GM18867 (cell line): ENCODE measurements at regions not wholly inside any gene's neighbourhood (a gene's known extent, or its start where the extent isn't known, plus 50 kb on each side); places are given as distances from the start of the nearest gene placed in this dataset.
"Not testable (repeated sequence)": the region's sequence is repeated elsewhere in the genome, so short reads cannot be mapped to it uniquely, and the experiment has no call there.

Experiments used
- ATAC-seq: cut with Tn5 transposase; IDR thresholded peaks from one replicate; pipeline ENCODE4 v1.9.1; 2021; ENCODE audit warnings: mild to moderate bottlenecking, moderate library complexity; ENCODE audit not compliant: unreplicated experiment

DNA sequence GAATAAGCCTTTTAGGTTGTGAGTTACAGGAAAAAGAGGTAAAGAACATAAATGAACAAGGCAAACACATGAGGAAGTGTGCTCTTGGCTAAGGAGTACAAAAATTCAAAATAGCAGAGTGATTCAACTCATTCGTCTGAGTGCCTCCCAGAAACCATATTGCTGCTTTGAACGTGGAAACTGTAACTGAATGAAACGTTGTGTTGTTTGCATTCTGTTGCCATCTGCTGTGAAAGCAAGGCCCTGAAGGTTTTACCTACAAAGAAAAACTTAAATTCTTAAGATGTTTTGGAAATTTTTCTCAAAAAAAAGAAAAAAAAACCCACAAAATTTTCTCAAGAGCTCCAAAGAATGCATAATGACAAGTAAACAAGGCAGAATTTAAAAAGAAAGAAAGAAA is 375.4 kb upstream of the HS3ST5 start:
- no peak for ATAC-seq

DNA sequence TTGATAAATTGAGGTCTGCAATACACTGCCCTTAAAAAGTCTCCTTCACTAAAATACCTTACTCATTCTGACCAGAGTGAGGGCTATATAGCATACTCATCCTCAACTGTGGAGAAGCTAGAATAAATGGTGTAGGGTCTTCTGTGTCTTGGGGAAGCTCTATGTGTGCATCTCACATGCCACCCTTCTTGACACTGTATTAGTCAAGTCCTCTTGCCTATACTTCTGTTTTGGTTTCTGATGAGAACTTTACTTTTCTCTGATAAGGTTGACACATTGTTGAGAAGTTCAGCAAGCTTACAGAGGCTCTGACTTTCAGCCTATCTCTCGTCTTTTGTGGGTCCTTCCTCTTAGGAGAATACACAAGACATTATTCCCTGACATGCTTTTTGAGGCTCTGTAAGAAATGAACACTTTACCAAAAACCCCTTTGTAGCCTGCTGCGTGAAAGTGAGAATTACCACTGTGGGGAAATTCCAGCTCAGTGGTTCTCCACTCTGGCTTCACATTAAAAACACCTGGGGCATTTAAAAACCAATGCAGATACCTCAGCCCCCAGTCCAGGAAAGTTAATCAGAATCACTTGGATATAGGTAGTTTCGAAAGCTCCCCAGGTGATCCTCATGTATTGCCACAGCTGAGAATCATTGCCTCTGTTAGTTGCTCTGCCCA is 372.1 kb upstream of the HS3ST5 start:
- ATAC-seq = peak; percentile 48

DNA sequence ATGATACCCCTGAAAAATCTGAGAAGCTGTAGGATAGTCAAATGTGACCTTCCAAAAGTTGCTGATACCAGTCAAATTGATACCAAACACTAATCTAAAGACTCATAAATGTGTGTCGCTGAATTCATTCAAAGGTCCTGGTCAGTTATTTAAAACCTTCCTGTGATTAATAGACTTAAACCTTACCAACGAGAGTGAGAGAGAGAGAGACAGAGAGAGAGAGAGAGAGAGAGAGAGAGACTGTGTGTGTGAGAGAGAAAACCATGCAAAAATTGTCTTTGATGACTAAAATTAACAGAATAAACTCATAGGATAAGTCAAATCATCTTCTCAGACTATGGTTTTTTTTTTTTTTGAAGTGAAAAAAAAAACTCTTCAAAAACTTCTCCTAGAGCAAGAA is 370.9 kb upstream of the HS3ST5 start:
- no peak for ATAC-seq

DNA sequence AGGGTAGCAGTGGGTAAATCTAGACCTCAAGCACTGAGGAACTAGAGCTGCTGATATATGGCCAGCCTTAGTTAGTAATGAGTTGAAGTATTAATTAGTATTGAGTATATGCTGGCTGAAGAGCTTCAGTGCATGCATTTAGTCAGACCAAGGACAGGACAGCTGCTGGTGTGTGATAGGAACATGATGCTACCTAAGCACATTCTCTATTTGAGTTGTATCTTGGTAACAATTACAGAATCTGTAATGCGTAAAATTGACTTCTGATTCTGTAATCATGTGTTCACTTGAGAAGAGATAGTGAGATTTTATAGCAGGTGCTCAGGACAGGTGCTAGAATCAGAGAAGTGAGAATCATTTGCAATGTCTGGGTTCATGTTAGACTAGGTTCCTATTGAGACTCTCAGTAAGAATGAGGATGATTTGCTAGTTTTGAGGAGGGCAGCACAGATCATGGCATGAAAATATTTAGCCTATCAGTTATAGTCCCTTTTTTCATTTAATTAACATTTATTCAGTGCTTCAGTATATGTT is 369.4 kb upstream of the HS3ST5 start:
- ATAC-seq = peak; percentile 38

DNA sequence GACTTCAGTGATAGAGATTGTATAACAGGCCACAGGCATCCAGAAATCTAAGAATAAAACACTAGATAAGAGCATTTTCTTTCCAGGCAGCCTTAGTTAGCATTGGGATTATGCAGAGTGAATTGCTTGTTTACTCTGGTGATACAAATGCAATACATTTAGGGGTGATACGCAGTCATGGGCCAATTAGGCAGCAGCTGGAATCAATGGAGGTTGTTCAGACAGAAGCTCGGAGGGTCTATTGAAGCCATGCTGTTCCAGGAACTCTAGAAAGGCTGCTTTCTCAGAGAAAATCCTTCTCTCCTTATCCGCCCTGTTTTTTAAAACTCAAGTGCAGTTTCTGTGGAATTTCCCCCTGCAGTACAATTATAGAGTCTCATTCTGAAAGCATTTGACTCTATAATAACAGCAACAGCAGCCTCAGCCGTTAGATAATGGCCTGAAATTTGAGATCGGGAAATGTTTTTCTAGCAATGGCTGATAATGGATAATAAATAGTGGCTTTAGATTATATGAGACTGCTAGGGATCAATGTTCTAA is 364.3 kb upstream of the HS3ST5 start:
- no peak for ATAC-seq

DNA sequence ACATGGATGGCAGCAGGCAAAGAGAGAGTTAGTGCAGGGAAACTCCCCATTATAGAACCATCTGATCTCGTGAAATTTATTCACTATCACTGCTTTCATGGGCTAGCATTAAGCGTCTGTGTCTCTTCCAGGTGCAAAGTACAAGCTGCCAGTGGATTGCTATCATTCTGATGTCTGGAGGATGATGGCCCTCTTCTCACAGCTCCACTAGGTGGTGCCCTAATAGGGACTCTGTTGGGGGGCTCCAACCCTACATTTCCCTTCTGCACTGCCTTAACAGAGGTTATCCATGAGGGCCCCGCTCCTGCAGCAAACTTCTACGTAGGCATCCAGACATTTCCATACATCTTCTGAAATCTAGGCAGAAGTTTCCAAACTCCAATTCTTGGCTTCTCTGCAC is 347.8 kb upstream of the HS3ST5 start:
- no peak for ATAC-seq

DNA sequence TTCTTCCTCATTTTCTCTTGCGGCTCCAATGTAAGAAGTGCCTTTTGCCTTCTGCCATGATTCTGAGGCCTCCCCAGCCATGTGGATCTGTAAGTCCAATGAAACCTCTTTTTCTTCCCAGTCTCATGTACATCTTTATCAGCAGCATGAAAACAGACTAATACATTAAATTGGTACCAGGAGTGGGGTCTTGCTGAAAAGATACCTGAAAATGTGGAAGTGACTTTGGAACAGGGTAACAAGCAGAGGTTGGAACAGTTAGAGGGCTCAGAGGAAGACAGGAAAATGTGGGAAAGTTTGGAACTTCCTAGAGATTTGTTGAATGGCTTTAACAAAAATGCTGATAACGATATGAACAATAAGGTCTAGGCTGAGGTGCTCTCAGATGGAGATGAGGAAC is 316.7 kb upstream of the HS3ST5 start:
- no peak for ATAC-seq

DNA sequence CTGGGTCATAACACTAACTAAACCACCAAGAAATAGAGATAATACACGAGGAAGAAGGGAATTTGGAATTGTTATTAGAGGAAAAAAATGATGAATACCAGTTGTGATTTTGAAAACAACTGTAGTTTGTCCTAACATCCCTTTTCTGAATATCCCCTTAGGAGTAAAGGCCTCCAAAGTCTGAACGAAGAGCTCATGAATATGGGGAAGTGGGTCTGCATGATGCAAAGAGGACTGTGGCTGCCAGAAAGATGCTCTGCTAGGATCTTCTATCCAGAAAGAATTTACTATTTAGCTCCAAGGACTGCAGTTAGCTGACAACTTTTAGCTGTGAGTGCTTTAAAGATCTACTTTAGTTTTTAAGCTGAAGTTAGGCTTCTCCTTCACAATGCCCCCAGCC is 308.8 kb upstream of the HS3ST5 start:
- ATAC-seq = no peak

DNA sequence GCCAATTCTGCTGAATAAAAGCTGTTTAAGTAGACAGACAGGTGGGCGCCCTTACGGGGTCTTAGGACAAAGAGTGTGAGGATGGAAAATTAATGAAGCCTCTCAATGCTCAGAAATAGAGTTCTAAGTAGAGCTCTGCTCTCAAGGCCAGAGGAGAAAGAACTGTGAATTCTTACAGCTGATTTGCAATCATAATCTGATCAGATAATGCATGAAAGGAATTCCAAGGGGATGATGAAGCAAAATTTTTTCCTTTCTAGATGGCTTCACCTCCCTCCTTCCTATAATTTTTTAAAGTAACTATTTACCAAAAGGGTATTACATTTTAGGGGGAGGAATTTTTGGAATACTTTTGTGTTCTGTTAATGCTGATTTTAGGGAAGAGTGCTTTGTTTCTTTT is 308.1 kb upstream of the HS3ST5 start:
- no peak for ATAC-seq

DNA sequence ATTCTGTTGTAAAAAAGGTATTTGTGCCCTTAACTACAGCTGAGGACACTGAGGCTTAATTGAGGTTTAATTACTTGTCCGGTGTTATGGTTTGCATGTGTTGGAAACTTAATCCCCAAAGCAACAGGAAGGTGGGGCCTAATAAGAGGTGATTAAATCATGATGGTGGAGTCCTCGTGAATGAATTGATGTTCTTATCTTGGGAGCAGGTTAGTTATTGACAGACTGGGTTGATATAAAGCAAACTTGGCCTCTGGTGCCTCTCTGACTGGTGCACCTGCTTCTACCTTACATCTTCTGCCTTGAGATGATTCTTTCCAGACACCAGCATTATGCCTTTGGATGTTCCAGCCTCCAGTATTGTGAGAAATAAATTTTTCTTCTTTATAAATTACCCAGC is 306.5 kb upstream of the HS3ST5 start:
- no peak for ATAC-seq

DNA sequence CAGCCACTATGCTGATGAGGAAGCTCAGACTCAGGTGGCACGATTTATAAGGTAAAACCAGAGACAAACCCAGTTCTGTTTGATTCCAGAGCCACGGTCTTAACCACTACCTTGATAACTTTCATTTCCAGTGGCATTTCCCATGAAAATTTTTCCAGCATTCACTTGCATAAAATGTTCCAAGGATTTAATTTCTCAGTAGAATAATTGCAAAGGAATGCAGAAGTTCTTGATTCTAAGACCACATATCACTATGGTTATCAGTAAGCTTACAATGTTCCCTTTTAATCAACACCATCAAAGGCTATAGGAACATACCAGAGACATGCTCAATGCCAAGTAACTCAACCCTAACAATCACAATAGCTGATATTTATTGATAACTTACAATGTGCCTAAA is 306.0 kb upstream of the HS3ST5 start:
- no peak for ATAC-seq

DNA sequence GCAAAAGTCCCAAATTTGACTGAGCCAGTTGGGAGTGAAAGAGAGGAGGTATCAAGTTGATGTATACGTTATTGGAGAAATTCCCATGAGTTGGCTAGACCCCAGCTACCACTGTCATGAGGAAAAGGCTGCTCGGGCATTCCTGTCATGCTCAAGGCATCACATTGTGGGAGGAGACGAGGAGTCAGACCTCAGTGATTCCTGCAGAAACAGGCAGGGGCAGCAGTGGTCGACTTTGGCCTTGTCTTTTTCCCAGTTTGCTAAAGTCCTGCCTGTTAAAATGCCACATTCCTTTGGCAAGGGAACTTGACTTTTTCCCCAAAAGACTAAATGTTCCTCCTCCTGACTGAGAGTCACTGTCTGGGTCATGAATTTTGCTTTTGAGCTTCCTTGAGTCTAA is 295.5 kb upstream of the HS3ST5 start:
- ATAC-seq = no peak

DNA sequence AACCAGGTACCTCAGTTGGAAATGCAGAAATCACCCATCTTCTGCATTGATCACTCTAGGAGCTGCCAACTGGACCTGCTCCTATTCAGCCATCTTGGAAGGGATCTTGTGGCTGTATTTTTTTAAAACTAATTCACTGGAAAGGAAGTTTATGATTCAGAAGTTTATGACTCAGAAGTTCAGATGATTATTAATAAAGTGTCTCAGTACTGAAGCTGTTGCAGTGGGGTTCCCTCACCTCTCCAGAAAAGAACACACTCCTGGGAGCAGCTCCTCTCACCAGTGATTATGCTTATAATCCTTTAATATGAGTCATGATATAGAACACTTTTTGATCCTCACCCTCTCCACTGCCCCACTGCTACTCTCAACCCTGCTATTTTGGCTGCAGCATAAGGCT is 291.2 kb upstream of the HS3ST5 start:
- no peak for ATAC-seq

DNA sequence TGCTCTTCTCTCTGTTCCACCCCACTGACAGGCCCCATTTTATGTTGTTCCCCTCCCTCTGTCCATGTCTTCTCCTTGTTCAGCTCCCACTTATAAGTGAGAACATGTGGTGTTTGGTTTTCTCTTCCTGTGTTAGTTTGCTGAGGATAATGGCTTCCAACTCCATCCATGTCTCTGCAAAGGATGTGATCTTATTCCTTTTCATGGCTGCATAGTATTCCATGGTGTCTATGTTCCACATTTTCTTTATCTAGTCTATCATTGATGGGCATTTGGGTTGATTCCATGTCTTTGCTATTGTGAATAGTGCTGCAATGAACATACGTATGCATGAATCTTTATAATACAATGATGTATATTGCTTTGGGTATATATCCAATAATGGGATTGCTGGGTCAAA is 283.4 kb upstream of the HS3ST5 start:
- not testable (repeated sequence) for ATAC-seq

DNA sequence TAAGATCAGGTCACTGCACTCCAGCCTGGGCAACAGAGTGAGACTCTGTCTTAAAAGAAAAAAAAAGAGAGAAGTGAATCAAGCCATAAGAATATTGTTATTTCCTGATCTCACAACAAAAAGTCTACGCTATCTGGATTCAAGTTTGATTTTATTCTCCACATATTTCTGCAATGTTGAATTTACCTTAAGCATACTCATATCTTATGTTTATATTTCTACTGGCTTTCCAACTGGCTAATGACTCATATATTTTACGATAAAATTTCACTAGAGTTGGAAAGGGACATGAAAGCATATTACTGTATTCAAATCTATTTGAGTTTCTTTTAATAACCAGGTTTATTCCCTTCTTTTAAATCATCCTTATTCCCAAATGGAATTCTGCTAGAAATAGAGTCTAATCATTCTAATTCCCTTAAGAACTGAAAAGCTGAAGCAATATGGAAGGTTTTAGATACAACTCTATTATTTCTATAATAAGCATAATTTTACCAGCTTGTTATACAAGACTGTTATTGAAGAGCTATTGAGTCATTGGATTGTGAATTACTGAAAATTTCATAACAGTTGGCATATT is 276.9 kb upstream of the HS3ST5 start:
- ATAC-seq = no peak

DNA sequence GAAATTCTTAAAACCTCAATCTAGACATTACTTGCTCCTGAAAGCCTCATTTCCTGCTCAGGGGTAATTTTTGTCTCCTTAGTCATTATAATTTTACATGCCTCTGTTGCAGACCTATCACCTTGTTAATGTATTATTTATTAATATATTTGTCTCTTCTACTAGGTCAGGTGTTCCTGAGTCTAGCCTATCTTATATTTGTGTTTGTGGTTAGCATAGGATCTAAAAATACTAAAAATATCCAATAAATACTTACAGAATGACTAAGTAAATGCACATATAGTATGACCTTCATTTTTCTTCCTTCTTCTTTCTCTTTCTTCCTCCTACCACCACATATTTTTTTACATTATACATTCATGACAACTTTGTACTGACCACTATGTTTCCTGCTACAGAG is 268.9 kb upstream of the HS3ST5 start:
- ATAC-seq = no peak

DNA sequence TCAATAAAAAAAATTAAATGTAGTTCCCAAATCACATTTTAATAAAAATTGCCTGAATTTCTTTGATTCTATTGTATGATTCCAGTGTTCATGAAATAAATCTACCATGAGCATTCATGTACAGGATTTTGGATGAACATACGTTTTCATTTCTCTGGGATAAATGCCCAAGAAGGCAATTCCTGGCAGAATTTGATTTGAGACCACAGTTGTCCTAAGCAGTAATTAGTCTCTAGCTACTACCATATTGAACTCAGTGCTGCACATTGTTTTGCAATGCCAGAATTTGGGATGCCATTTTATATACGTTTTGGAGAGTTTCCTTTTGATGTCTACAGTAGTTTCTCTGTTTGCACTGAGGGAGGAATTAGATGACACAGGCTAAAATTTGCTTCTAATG is 265.3 kb upstream of the HS3ST5 start:
- ATAC-seq = no peak

DNA sequence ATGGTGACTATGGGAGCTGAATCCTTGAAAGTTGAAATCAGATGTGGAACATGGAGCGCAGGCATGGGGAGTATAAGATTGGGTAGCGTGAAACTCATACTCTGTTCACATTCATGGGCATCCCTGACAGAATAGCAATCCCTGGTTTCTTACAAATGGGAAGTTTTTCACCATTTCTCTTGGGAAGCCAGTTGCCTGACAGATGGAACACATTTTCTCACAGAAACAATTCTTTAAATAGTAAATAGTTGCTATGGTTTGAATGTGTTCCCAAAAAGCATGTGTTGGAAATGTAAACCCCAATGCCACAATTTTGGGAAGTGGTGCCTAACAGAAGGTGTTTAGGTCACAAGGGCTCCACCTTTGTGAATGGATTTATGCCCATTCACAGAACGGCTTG is 262.8 kb upstream of the HS3ST5 start:
- no peak for ATAC-seq

DNA sequence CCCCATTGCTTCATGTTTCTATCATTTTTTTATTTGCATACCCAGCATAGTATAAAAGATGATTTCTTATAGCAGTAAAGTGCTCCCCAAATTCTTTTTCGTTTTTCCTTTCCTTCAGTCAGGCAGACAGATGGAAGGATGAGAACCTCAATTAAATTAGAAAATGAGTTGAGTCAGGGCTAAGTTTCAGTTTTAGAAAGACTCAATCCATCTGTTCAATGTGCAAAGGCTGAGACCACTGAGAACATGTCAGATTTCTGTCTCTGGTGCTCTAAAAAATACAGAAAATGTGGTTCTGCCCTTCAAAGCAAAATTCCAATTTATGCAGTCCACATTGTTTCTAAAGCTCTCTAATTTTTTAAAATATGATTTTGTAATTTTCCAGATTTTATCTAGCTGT is 257.6 kb upstream of the HS3ST5 start:
- no peak for ATAC-seq

DNA sequence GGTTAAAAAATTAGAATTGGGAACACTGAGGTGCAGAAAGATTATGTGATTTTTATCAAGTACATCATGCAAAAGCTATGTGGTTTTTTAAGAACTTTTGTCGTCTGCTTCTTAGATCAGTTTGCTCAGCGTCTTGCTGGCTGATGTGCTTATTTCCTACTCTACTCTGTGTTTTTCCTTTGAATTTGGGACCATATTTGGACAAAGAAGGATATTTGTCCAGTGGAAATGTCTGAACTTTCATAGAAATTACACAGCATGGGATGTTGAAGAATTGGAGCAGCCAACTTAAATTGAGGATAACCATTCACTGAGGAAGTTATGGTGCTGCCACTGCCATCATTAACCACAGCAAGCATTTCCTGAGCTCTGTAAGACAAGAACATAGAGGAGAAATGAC is 252.8 kb upstream of the HS3ST5 start:
- no peak for ATAC-seq

DNA sequence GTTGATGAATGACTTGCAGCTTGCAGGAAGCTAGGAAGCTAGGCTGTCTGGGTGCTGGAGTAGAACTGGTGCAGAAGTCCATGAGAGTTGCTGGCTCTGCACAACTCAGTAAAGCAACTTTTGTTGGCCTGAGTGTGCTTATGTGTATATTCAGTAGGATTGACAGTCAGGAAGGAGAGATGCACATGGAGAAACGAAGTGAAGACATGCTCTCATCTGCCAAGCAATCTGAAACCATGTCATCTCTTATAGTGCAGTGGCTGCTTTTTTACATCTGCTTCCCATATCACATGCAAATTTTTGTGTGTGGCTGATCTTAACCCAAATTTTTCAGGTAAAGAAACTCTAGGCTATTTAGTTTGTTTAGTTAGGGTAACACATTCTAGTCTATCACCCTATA is 252.4 kb upstream of the HS3ST5 start:
- no peak for ATAC-seq

DNA sequence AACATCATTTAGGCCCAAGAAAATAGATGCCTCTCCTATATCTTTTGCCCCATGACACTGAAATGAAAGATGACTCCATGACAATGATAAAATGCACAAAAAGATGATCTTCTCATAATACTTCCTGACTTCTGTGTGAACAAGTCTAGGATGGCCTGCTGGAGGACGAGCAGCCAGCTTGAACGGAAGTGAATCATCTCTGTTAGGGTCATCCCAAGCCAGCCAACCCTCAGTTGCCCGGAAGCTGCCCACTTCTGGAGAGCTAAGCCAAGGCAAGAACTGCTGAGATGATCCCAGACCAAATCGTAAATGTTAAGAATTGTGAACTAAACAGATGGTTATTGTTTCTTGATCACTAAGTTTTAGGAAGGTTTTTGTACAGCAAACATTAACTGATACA is 249.7 kb upstream of the HS3ST5 start:
- ATAC-seq = no peak

DNA sequence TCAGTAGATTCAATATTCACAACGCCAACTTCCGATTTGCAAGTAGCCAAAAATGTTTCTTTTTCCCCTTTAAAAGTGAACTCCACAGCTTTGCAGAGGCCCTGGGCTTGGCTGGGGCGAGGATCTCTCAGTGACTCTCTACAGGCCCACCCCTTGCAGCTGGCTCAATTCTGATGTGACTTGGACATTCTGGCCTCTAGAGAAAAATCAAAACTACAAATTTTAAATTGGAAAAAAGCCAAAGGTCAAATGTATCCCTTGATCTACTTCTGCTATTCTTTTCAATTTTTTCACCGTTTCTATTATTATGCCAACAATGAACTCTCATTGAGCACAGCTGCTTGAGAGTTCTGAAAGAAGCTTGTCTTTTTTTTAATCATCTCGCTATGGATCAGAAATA is 245.9 kb upstream of the HS3ST5 start:
- no peak for ATAC-seq
